ENCODE measurements at regions not wholly inside any gene's neighbourhood (a gene's known extent, or its start where the extent isn't known, plus 50 kb on each side); places are given as distances from the start of the nearest gene placed in this dataset.
"Not testable (repeated sequence)": the region's sequence is repeated elsewhere in the genome, so short reads cannot be mapped to it uniquely, and the experiment has no call there.

- DNase-seq (ENCODE audit: low read depth) = no peak
Measured at GRCh38 chr1:70554341-70554740, 143.3 kb downstream of the CTH start.

GRCh38 chr1:70556541-70556940 lies 145.5 kb downstream of the CTH start:
- DNase-seq (ENCODE audit: low read depth) = no peak

- no peak for DNase-seq (ENCODE audit: low read depth)
Measured at GRCh38 chr1:70567167-70567566, 156.1 kb downstream of the CTH start.

GRCh38 chr1:70571191-70571590 lies 160.1 kb downstream of the CTH start:
- DNase-seq (ENCODE audit: low read depth) = no peak

- no peak for DNase-seq (ENCODE audit: low read depth)
Measured at GRCh38 chr1:70573317-70573843, 162.3 kb downstream of the CTH start.

GRCh38 chr1:70581661-70582060 lies 170.6 kb downstream of the CTH start:
- no peak for DNase-seq (ENCODE audit: low read depth)

- DNase-seq (ENCODE audit: low read depth) = no peak
Measured at GRCh38 chr1:70583522-70583921, 172.5 kb downstream of the CTH start.

GRCh38 chr1:70586046-70586445 lies 175.0 kb downstream of the CTH start:
- DNase-seq (ENCODE audit: low read depth) = no peak

- no peak for DNase-seq (ENCODE audit: low read depth)
Measured at GRCh38 chr1:70587872-70588366, 176.9 kb downstream of the CTH start.

GRCh38 chr1:70593551-70593950 lies 182.5 kb downstream of the CTH start:
- DNase-seq (ENCODE audit: low read depth) = not testable (repeated sequence)

- no peak for DNase-seq (ENCODE audit: low read depth)
Measured at GRCh38 chr1:70608815-70609214, 197.7 kb downstream of the CTH start.

- not testable (repeated sequence) for DNase-seq (ENCODE audit: low read depth)
Measured at GRCh38 chr1:70610164-70610563, 199.1 kb downstream of the CTH start.

- DNase-seq (ENCODE audit: low read depth) = no peak
Measured at GRCh38 chr1:70616946-70617345, 205.9 kb downstream of the CTH start.

- DNase-seq (ENCODE audit: low read depth) = no peak
Measured at GRCh38 chr1:70617728-70618127, 206.7 kb downstream of the CTH start.

GRCh38 chr1:70627910-70628309 lies 216.8 kb downstream of the CTH start:
- DNase-seq (ENCODE audit: low read depth) = no peak

- no peak for DNase-seq (ENCODE audit: low read depth)
Measured at GRCh38 chr1:70628973-70629372, 217.9 kb downstream of the CTH start.

- DNase-seq (ENCODE audit: low read depth) = no peak
Measured at GRCh38 chr1:70633004-70633403, 221.9 kb downstream of the CTH start.

GRCh38 chr1:70635868-70636267 lies 224.8 kb downstream of the CTH start:
- DNase-seq (ENCODE audit: low read depth) = no peak

GRCh38 chr1:70641868-70642267 lies 230.8 kb downstream of the CTH start:
- no peak for DNase-seq (ENCODE audit: low read depth)

GRCh38 chr1:70656361-70656760 lies 245.3 kb downstream of the CTH start:
- no peak for DNase-seq (ENCODE audit: low read depth)

GRCh38 chr1:70659891-70660290 lies 248.8 kb downstream of the CTH start:
- no peak for DNase-seq (ENCODE audit: low read depth)

- DNase-seq (ENCODE audit: low read depth) = no peak
Measured at GRCh38 chr1:70666381-70667140, 255.5 kb downstream of the CTH start.

- DNase-seq (ENCODE audit: low read depth) = no peak
Measured at GRCh38 chr1:70667494-70668170, 256.6 kb downstream of the CTH start.
